ENCODE measurements at regions not wholly inside any gene's neighbourhood (a gene's known extent, or its start where the extent isn't known, plus 50 kb on each side); places are given as distances from the start of the nearest gene placed in this dataset.

- Mint-ChIP-seq H3K27me3 (ENCODE audit: insufficient read depth) (peaks cover 7% of the 10 kb centered on the region), H3K4me3 (no peak overlapping the region), H3K9me3 (no peaks in the 10 kb centered on the region), H3K4me1 (ENCODE audit: low read depth) (no peaks in the 10 kb centered on the region), H3K27ac (no peak overlapping the region), H3K36me3 (ENCODE audit: low read depth) (no peaks in the 10 kb centered on the region)
- intact Hi-C loops (cut with micrococcal nuclease), result no loop called here
- DNase-seq (ENCODE audit: low spot score), result no peak
These were observed 402.9 kb downstream of the PTPRU start for GRCh38 chr1:29639156-29639736.

GRCh38 chr1:29638281-29638680, 402.0 kb downstream of the PTPRU start:
- no peak overlapping the region for H3K27ac Mint-ChIP-seq

GRCh38 chr1:29636936-29637335, 400.6 kb downstream of the PTPRU start:
- Mint-ChIP-seq H3K27me3 (ENCODE audit: insufficient read depth) (peaks cover 3% of the 10 kb centered on the region), H3K4me1 (ENCODE audit: low read depth) (no peaks in the 10 kb centered on the region), H3K36me3 (ENCODE audit: low read depth) (no peaks in the 10 kb centered on the region), H3K9me3 (no peaks in the 10 kb centered on the region), H3K27ac (no peak overlapping the region), H3K4me3 (no peak overlapping the region)
- intact Hi-C loops (cut with micrococcal nuclease), result no loop called here
- no peak for DNase-seq (ENCODE audit: low spot score)

More at GRCh38 chr1:29638281-29638680, 402.0 kb downstream of the PTPRU start:
- DNase-seq (ENCODE audit: low spot score), result no peak
- H3K27me3 Mint-ChIP-seq (ENCODE audit: insufficient read depth), result peaks cover 3% of the 10 kb centered on the region
- no peaks in the 10 kb centered on the region for H3K4me1 Mint-ChIP-seq (ENCODE audit: low read depth)
- no peaks in the 10 kb centered on the region for H3K36me3 Mint-ChIP-seq (ENCODE audit: low read depth)
- no peaks in the 10 kb centered on the region for H3K9me3 Mint-ChIP-seq
- no peak overlapping the region for H3K4me3 Mint-ChIP-seq
- intact Hi-C loops (cut with micrococcal nuclease), result no loop called here

- H3K27ac Mint-ChIP-seq, result no peak overlapping the region
- H3K4me3 Mint-ChIP-seq, result no peak overlapping the region
- no peak for DNase-seq (ENCODE audit: low spot score)
- intact Hi-C loops (cut with micrococcal nuclease), result no loop called here
- no peaks in the 10 kb centered on the region for H3K9me3 Mint-ChIP-seq
- H3K27me3 Mint-ChIP-seq (ENCODE audit: insufficient read depth), result peaks cover 3% of the 10 kb centered on the region
- no peaks in the 10 kb centered on the region for H3K36me3 Mint-ChIP-seq (ENCODE audit: low read depth)
- no peaks in the 10 kb centered on the region for H3K4me1 Mint-ChIP-seq (ENCODE audit: low read depth)
These were observed 399.4 kb downstream of the PTPRU start for GRCh38 chr1:29635501-29636263.

- H3K27ac Mint-ChIP-seq, result no peak overlapping the region
- intact Hi-C loops (cut with micrococcal nuclease), result no loop called here
- no peak for DNase-seq (ENCODE audit: low spot score)
- H3K27me3 Mint-ChIP-seq (ENCODE audit: insufficient read depth), result peaks cover 4% of the 10 kb centered on the region
- no peaks in the 10 kb centered on the region for H3K4me1 Mint-ChIP-seq (ENCODE audit: low read depth)
- H3K9me3 Mint-ChIP-seq, result no peaks in the 10 kb centered on the region
- no peak overlapping the region for H3K4me3 Mint-ChIP-seq
- no peaks in the 10 kb centered on the region for H3K36me3 Mint-ChIP-seq (ENCODE audit: low read depth)
These were observed 398.5 kb downstream of the PTPRU start for GRCh38 chr1:29634746-29635335.

- DNase-seq (ENCODE audit: low spot score), result no peak
- peaks cover 4% of the 10 kb centered on the region for H3K27me3 Mint-ChIP-seq (ENCODE audit: insufficient read depth)
- no peaks in the 10 kb centered on the region for H3K36me3 Mint-ChIP-seq (ENCODE audit: low read depth)
These were observed 398.0 kb downstream of the PTPRU start for GRCh38 chr1:29634324-29634723.

GRCh38 chr1:29633771-29634170, 397.4 kb downstream of the PTPRU start:
- Mint-ChIP-seq H3K27me3 (ENCODE audit: insufficient read depth) (peaks cover 4% of the 10 kb centered on the region), H3K4me1 (ENCODE audit: low read depth) (no peaks in the 10 kb centered on the region), H3K36me3 (ENCODE audit: low read depth) (no peaks in the 10 kb centered on the region), H3K27ac (no peak overlapping the region), H3K4me3 (no peak overlapping the region), H3K9me3 (no peaks in the 10 kb centered on the region)
- no peak for DNase-seq (ENCODE audit: low spot score)
- intact Hi-C loops (cut with micrococcal nuclease), result no loop called here

More at GRCh38 chr1:29634324-29634723, 398.0 kb downstream of the PTPRU start:
- Mint-ChIP-seq H3K9me3 (no peaks in the 10 kb centered on the region), H3K4me1 (ENCODE audit: low read depth) (no peaks in the 10 kb centered on the region), H3K27ac (no peak overlapping the region), H3K4me3 (no peak overlapping the region)
- intact Hi-C loops (cut with micrococcal nuclease), result no loop called here

GRCh38 chr1:29632806-29633615, 396.7 kb downstream of the PTPRU start:
- intact Hi-C loops (cut with micrococcal nuclease), result no loop called here

GRCh38 chr1:29631836-29632805, 395.8 kb downstream of the PTPRU start:
- no peak for DNase-seq (ENCODE audit: low spot score)
- Mint-ChIP-seq H3K27ac (no peak overlapping the region), H3K4me1 (ENCODE audit: low read depth) (no peaks in the 10 kb centered on the region), H3K27me3 (ENCODE audit: insufficient read depth) (peaks cover 1% of the 10 kb centered on the region), H3K36me3 (ENCODE audit: low read depth) (no peaks in the 10 kb centered on the region), H3K9me3 (no peaks in the 10 kb centered on the region), H3K4me3 (no peak overlapping the region)
- intact Hi-C loops (cut with micrococcal nuclease), result no loop called here

More at GRCh38 chr1:29632806-29633615, 396.7 kb downstream of the PTPRU start:
- DNase-seq (ENCODE audit: low spot score), result no peak
- Mint-ChIP-seq H3K4me3 (no peak overlapping the region), H3K27me3 (ENCODE audit: insufficient read depth) (peaks cover 4% of the 10 kb centered on the region), H3K36me3 (ENCODE audit: low read depth) (no peaks in the 10 kb centered on the region), H3K27ac (no peak overlapping the region), H3K9me3 (no peaks in the 10 kb centered on the region), H3K4me1 (ENCODE audit: low read depth) (no peaks in the 10 kb centered on the region)

GRCh38 chr1:29631361-29631760, 395.0 kb downstream of the PTPRU start:
- H3K27me3 Mint-ChIP-seq (ENCODE audit: insufficient read depth), result peaks cover 1% of the 10 kb centered on the region
- H3K4me3 Mint-ChIP-seq, result no peak overlapping the region
- no peak for DNase-seq (ENCODE audit: low spot score)
- no peaks in the 10 kb centered on the region for H3K9me3 Mint-ChIP-seq
- H3K27ac Mint-ChIP-seq, result no peak overlapping the region
- H3K4me1 Mint-ChIP-seq (ENCODE audit: low read depth), result no peaks in the 10 kb centered on the region
- intact Hi-C loops (cut with micrococcal nuclease), result no loop called here
- H3K36me3 Mint-ChIP-seq (ENCODE audit: low read depth), result no peaks in the 10 kb centered on the region

- Mint-ChIP-seq H3K27me3 (ENCODE audit: insufficient read depth) (peaks cover 1% of the 10 kb centered on the region), H3K4me1 (ENCODE audit: low read depth) (no peaks in the 10 kb centered on the region), H3K27ac (no peak overlapping the region), H3K36me3 (ENCODE audit: low read depth) (no peaks in the 10 kb centered on the region), H3K4me3 (no peak overlapping the region), H3K9me3 (no peaks in the 10 kb centered on the region)
- no peak for DNase-seq (ENCODE audit: low spot score)
- intact Hi-C loops (cut with micrococcal nuclease), result no loop called here
These were observed 394.4 kb downstream of the PTPRU start for GRCh38 chr1:29630756-29631155.

All from activated T-helper 1 cell treated with anti-CD3 and anti-CD28 coated beads, Interleukin-12 subunit alpha, Interleukin-12 subunit beta, Interleukin-2, Interleukin-4 antibody, amounts not matched to agents 30 ng/mL and 10 ng/mL and 1 ng/mL, durations not matched to agents 14 hours and 24 hours and 36 hours (primary cell).